DOHH2 (cell line): ENCODE measurements at regions not wholly inside any gene's neighbourhood (a gene's known extent, or its start where the extent isn't known, plus 50 kb on each side); places are given as distances from the start of the nearest gene placed in this dataset.
"Not testable (repeated sequence)": the region's sequence is repeated elsewhere in the genome, so short reads cannot be mapped to it uniquely, and the experiment has no call there.

Source experiments
- EZH2phosphoT487 ChIP-seq: fragments of 200-600 bp; sonication (generic); IDR thresholded peaks from 2 replicates; pipeline ENCODE4 v1.6.1; 2017; ENCODE audit warnings: borderline replicate concordance, mild to moderate bottlenecking, antibody characterized with exemption, low read length, moderate library complexity, mixed read lengths
- TF ChIP-seq, protein P1 (sequence below): fragments of 200-600 bp; sonication (generic); IDR thresholded peaks from one replicate; pipeline ENCODE4 v1.5.1; 2014; ENCODE audit warnings: antibody characterized with exemption, mild to moderate bottlenecking, low read depth, low read length; ENCODE audit not compliant: poor library complexity, severe bottlenecking

DNA sequence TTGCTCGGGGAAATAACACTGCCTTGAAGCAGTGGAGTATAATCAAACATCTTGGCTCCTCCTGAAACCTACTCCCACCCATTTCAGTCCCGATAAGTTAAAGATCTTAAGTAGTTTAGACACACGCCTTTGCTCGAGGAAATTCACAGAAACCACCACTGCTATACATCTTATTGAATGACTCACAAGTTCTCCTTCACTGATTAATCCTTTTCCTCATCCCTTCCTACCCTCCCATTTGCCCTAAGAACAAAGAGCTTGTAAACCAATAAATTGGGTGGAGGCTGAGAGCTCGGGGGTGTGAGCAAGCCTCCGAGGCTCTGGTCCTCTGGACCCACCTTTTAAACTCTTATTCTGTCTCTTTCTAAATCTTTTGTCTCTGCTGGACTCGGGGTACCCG, 86.5 kb downstream of the XCL2 start:
- TF ChIP-seq, protein P1, sequence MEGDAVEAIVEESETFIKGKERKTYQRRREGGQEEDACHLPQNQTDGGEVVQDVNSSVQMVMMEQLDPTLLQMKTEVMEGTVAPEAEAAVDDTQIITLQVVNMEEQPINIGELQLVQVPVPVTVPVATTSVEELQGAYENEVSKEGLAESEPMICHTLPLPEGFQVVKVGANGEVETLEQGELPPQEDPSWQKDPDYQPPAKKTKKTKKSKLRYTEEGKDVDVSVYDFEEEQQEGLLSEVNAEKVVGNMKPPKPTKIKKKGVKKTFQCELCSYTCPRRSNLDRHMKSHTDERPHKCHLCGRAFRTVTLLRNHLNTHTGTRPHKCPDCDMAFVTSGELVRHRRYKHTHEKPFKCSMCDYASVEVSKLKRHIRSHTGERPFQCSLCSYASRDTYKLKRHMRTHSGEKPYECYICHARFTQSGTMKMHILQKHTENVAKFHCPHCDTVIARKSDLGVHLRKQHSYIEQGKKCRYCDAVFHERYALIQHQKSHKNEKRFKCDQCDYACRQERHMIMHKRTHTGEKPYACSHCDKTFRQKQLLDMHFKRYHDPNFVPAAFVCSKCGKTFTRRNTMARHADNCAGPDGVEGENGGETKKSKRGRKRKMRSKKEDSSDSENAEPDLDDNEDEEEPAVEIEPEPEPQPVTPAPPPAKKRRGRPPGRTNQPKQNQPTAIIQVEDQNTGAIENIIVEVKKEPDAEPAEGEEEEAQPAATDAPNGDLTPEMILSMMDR, result not testable (repeated sequence)
- TF ChIP-seq EZH2phosphoT487, result not testable (repeated sequence)
